ENCODE measurements at regions not wholly inside any gene's neighbourhood (a gene's known extent, or its start where the extent isn't known, plus 50 kb on each side); places are given as distances from the start of the nearest gene placed in this dataset.

- no peaks in the 10 kb centered on the region for H4K20me1 ChIP-seq (ENCODE audit: insufficient read depth)
- TF ChIP-seq TCF7L2 (IDR thresholded peaks at IDR 0.05; ENCODE audit: borderline replicate concordance, extremely low read depth, insufficient read depth, insufficient read length), result no peak
- TF ChIP-seq EZH2phosphoT487 (IDR thresholded peaks at IDR 0.05; ENCODE audit: borderline replicate concordance), result no peak
- TF ChIP-seq, protein P1, sequence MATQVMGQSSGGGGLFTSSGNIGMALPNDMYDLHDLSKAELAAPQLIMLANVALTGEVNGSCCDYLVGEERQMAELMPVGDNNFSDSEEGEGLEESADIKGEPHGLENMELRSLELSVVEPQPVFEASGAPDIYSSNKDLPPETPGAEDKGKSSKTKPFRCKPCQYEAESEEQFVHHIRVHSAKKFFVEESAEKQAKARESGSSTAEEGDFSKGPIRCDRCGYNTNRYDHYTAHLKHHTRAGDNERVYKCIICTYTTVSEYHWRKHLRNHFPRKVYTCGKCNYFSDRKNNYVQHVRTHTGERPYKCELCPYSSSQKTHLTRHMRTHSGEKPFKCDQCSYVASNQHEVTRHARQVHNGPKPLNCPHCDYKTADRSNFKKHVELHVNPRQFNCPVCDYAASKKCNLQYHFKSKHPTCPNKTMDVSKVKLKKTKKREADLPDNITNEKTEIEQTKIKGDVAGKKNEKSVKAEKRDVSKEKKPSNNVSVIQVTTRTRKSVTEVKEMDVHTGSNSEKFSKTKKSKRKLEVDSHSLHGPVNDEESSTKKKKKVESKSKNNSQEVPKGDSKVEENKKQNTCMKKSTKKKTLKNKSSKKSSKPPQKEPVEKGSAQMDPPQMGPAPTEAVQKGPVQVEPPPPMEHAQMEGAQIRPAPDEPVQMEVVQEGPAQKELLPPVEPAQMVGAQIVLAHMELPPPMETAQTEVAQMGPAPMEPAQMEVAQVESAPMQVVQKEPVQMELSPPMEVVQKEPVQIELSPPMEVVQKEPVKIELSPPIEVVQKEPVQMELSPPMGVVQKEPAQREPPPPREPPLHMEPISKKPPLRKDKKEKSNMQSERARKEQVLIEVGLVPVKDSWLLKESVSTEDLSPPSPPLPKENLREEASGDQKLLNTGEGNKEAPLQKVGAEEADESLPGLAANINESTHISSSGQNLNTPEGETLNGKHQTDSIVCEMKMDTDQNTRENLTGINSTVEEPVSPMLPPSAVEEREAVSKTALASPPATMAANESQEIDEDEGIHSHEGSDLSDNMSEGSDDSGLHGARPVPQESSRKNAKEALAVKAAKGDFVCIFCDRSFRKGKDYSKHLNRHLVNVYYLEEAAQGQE (IDR thresholded peaks at IDR 0.05; ENCODE audit: low read depth), result no peak
- TF ChIP-seq EZH2 (IDR thresholded peaks at IDR 0.05), result no peak
- no peak for DNase-seq (ENCODE audit: low read depth, low spot score)
- no peaks in the 10 kb centered on the region for H3K9me2 ChIP-seq (ENCODE audit: insufficient read depth)
- no peak for ATAC-seq
- H3K4me3 ChIP-seq (replicated peaks in 1 of 2; ENCODE audit: low read depth in 1 of 2, low read length in 2 of 2), result no peak overlapping the region
- CTCF ChIA-PET, result no interaction called here
- H3K4me1 ChIP-seq (ENCODE audit: control insufficient read depth in 1 of 2, insufficient read depth in 2 of 2, low read length in 2 of 2), result no peaks in the 10 kb centered on the region
- no peak overlapping the region for H3K27ac ChIP-seq (ENCODE audit: low read depth, low read length)
- intact Hi-C loops (cut with micrococcal nuclease), result no loop called here
- no peaks in the 10 kb centered on the region for H3K79me2 ChIP-seq (ENCODE audit: insufficient read depth, low read length)
- H3K4me2 ChIP-seq (ENCODE audit: low read length), result no peak overlapping the region
- no peaks in the 10 kb centered on the region for H3K27me3 ChIP-seq (ENCODE audit: insufficient read depth, low read length)
- peaks cover 0 to 9% of the 10 kb centered on the region in 2 experiments; a peak in 2 of 4 replicates for H3K9me3 ChIP-seq (ENCODE audit: control insufficient read depth in 1 of 2, insufficient read depth in 1 of 2, low read depth in 1 of 2, low read length in 2 of 2)
- H3K36me3 ChIP-seq (ENCODE audit: control insufficient read depth in 1 of 2, insufficient read depth in 2 of 2, low read length in 2 of 2), result no peaks in the 10 kb centered on the region
- no peak overlapping the region for H2AFZ ChIP-seq (ENCODE audit: low read depth, low read length, poor library complexity, severe bottlenecking)
- BruUV-seq (replicated peaks), result no TSS peak
- POLR2A ChIA-PET, result no interaction called here
- RAD21 ChIA-PET (ENCODE audit: low non-redundant PET in 1 of 2, low total read pairs in 2 of 2, uncharacterized antibody in 2 of 2, unreplicated experiment in 2 of 2), result no interaction called here
- no peak overlapping the region for H3K9ac ChIP-seq (ENCODE audit: low read length)
Observed at GRCh38 chr5:156119692-156120091, 207.3 kb upstream of the SGCD start.

DNA sequence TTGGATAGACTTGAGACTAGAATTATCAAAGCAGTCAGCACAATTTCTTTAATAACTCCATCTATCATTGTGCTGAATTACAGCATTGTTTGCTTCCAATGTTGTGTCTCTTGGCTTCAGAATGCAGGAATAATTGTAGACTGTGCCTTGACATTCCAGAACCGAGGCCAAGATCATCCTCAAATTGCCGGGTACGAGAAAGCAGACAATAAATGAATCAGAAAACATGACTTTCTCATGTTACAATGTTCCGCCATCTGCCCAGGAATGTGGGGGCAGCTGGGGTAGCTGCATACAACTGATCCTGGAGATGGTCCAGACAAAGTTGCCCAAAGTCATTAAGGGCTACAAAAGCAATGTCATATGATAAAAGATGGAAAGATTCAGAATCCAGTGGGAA lies 206.2 kb upstream of the SGCD start:
- ChIA-PET RAD21 (ENCODE audit: low non-redundant PET in 1 of 2, low total read pairs in 2 of 2, uncharacterized antibody in 2 of 2, unreplicated experiment in 2 of 2) (no interaction called here), POLR2A (no interaction called here), CTCF (no interaction called here)
- TF ChIP-seq EZH2phosphoT487 (IDR thresholded peaks at IDR 0.05; ENCODE audit: borderline replicate concordance), result no peak
- TF ChIP-seq TCF7L2 (IDR thresholded peaks at IDR 0.05; ENCODE audit: borderline replicate concordance, extremely low read depth, insufficient read depth, insufficient read length), result no peak
- no peak for TF ChIP-seq CTCF (IDR thresholded peaks at IDR 0.05 in 2 of 3, conservative IDR thresholded peaks at IDR 0.05 in 1 of 3; ENCODE audit: borderline replicate concordance in 1 of 3, insufficient read depth in 1 of 3, low read depth in 2 of 3, low read length in 2 of 3)
- TF ChIP-seq ATF3 (IDR thresholded peaks at IDR 0.05), result no peak
- TF ChIP-seq EZH2 (IDR thresholded peaks at IDR 0.05), result no peak
- intact Hi-C loops (cut with micrococcal nuclease), result no loop called here
- Histone ChIP-seq H3K36me3 (ENCODE audit: control insufficient read depth in 1 of 2, insufficient read depth in 2 of 2, low read length in 2 of 2) (no peaks in the 10 kb centered on the region), H3K79me2 (ENCODE audit: insufficient read depth, low read length) (no peaks in the 10 kb centered on the region), H2AFZ (ENCODE audit: low read depth, low read length, poor library complexity, severe bottlenecking) (no peak overlapping the region), H3K9me3 (ENCODE audit: control insufficient read depth in 1 of 2, insufficient read depth in 1 of 2, low read depth in 1 of 2, low read length in 2 of 2) (peaks cover 0 to 9% of the 10 kb centered on the region in 2 experiments; a peak in 2 of 4 replicates), H3K27ac (ENCODE audit: low read depth, low read length) (no peak overlapping the region), H3K27me3 (ENCODE audit: insufficient read depth, low read length) (no peaks in the 10 kb centered on the region), H3K9me2 (ENCODE audit: insufficient read depth) (no peaks in the 10 kb centered on the region), H3K4me1 (ENCODE audit: control insufficient read depth in 1 of 2, insufficient read depth in 2 of 2, low read length in 2 of 2) (no peaks in the 10 kb centered on the region), H3K4me2 (ENCODE audit: low read length) (no peak overlapping the region), H4K20me1 (ENCODE audit: insufficient read depth) (no peaks in the 10 kb centered on the region), H3K4me3 (replicated peaks in 1 of 2; ENCODE audit: low read depth in 1 of 2, low read length in 2 of 2) (no peak overlapping the region), H3K9ac (ENCODE audit: low read length) (no peak overlapping the region)
- no peak for DNase-seq (ENCODE audit: low read depth, low spot score)
- no TSS peak for BruUV-seq (replicated peaks)
- ATAC-seq, result no peak
